WI38 (cell line): ENCODE measurements at regions not wholly inside any gene's neighbourhood (a gene's known extent, or its start where the extent isn't known, plus 50 kb on each side); places are given as distances from the start of the nearest gene placed in this dataset.

ENCODE experiments used
- H3K4me3 ChIP-seq: 2 replicates; pipeline ENCODE4 v1.5.1; 2011; ENCODE audit warnings: low read depth, mild to moderate bottlenecking, control low read depth, low read length
- CTCF ChIP-seq: IDR thresholded peaks from 2 replicates; pipeline ENCODE4 v1.5.1; 2012; ENCODE audit warnings: low read depth, mild to moderate bottlenecking, control low read depth, low read length

GRCh38 chr3:110957247-110958025 lies 114.2 kb upstream of the NECTIN3 start:
- no peak overlapping the region for H3K4me3 ChIP-seq
- TF ChIP-seq CTCF: no peak

- no peak for TF ChIP-seq CTCF
- H3K4me3 ChIP-seq: no peak overlapping the region
Observed at GRCh38 chr3:110958313-110959147, 113.1 kb upstream of the NECTIN3 start.

- TF ChIP-seq CTCF: no peak
- no peak overlapping the region for H3K4me3 ChIP-seq
Observed at GRCh38 chr3:110965976-110966375, 105.6 kb upstream of the NECTIN3 start.

GRCh38 chr3:110966966-110967663 lies 104.5 kb upstream of the NECTIN3 start:
- H3K4me3 ChIP-seq: no peak overlapping the region
- TF ChIP-seq CTCF: no peak

GRCh38 chr3:110968076-110968475 lies 103.5 kb upstream of the NECTIN3 start:
- H3K4me3 ChIP-seq: no peak overlapping the region
- no peak for TF ChIP-seq CTCF

GRCh38 chr3:110969229-110970211 lies 102.1 kb upstream of the NECTIN3 start:
- no peak overlapping the region for H3K4me3 ChIP-seq
- TF ChIP-seq CTCF: no peak
